AG04449 (cell line): ENCODE measurements at regions not wholly inside any gene's neighbourhood (a gene's known extent, or its start where the extent isn't known, plus 50 kb on each side); places are given as distances from the start of the nearest gene placed in this dataset.
"Not testable (repeated sequence)": the region's sequence is repeated elsewhere in the genome, so short reads cannot be mapped to it uniquely, and the experiment has no call there.

ENCODE experiments used
- CTCF ChIA-PET: fragments of 350-600 bp; formaldehyde crosslinking; extraction: SDS; loops from one replicate; lab custom pipeline; 2021; ENCODE audit warnings: antibody characterized with exemption; lab: Yijun Ruan, JAX
- POLR2A ChIA-PET: fragments of 400-600, 350-600 bp; formaldehyde crosslinking; extraction: SDS; loops from one replicate; lab custom pipeline; 2020; ENCODE audit warnings: antibody characterized with exemption, inconsistent platforms; lab: Yijun Ruan, JAX
- DNase-seq: peaks from one replicate; pipeline ENCODE4 v3.0.0-alpha.2; 2010; ENCODE audit warnings: low read depth, low spot score
- H3K4me3 ChIP-seq: 2 replicates; pipeline ENCODE4 v1.5.1; 2011; ENCODE audit warnings: low read depth, mild to moderate bottlenecking, control low read depth, low read length
- TF ChIP-seq, protein P1 (sequence below): IDR thresholded peaks from one replicate; pipeline ENCODE4 v1.5.1; 2011; ENCODE audit warnings: mild to moderate bottlenecking, moderate library complexity, low read length, control low read depth, inconsistent platforms; ENCODE audit not compliant: insufficient read depth; ENCODE audit errors: missing control alignments

DNA sequence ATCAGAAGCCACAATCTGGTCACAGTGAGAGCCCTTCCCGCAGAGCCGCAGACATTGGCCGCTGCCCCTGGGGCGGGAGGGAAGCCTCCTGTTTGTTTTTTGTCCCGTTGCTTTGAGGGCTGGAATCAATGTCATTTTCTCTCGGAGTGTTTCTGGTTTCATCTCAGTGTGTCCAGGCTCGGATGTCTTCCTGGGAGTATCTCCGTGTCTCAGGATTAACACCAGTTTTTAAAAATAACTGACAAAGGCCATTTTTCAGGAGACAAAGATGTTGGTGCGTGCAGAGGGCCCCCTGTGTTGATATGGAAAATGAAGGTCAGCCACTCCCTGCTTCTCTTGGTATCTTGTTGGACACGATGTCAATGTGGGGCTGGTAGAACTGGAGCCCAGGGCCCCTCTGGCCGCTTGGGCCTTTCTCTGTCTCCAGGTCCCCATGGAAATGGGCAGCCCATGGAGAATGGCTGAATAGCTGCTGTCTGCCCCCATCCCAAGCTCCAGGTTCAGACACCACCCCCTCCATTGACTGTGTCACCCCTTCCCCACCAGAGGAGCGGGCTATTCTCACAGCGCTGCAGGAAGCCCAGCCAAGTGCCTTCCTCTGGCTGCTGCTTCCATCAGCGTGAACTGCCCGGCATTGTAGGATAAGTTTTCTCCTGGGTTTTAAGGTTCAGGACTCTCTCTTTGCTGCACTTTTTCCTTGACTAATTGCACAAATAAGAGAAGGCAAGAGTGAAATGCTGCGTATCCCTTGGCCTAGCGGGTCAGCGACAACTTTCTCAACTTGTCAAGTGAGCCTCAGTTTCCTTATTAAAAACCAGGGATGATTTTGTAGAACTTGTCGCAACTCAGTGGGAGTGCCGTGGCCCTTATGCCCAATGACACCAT lies 72.2 kb upstream of the METTL9 start:
- no peak for DNase-seq
- POLR2A ChIA-PET, result no interaction called here
- TF ChIP-seq, protein P1, sequence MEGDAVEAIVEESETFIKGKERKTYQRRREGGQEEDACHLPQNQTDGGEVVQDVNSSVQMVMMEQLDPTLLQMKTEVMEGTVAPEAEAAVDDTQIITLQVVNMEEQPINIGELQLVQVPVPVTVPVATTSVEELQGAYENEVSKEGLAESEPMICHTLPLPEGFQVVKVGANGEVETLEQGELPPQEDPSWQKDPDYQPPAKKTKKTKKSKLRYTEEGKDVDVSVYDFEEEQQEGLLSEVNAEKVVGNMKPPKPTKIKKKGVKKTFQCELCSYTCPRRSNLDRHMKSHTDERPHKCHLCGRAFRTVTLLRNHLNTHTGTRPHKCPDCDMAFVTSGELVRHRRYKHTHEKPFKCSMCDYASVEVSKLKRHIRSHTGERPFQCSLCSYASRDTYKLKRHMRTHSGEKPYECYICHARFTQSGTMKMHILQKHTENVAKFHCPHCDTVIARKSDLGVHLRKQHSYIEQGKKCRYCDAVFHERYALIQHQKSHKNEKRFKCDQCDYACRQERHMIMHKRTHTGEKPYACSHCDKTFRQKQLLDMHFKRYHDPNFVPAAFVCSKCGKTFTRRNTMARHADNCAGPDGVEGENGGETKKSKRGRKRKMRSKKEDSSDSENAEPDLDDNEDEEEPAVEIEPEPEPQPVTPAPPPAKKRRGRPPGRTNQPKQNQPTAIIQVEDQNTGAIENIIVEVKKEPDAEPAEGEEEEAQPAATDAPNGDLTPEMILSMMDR, result no peak
- CTCF ChIA-PET, result no interaction called here
- no peak overlapping the region for H3K4me3 ChIP-seq

DNA sequence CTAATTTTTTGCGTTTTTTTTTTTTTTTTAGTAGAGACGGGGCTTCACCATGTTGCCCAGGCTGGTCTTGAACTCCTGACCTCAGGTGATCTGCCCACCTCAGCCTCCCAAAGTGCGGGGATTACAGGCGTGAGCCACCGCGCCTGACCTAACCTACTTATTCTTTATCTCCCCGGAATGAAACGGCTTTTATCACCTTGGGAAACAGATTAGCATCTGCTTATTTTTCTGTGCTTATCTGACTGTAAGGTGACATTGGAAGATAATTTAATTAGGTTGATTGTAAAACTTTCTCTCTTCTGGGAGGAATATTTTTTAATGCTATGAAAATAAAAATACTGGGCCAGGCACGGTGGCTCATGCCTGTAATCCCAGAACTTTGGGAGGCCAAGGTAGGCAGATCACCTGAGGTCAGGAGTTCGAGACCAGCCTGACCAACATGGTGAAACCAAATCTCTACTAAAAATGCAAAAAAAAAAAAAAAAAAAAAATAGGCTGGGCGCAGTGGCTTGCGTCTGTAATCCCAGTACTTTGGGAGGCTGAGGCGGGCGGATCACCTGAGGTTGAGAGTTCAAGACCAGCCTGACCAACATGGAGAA lies 70.2 kb upstream of the METTL9 start:
- POLR2A ChIA-PET, result not testable (repeated sequence)

DNA sequence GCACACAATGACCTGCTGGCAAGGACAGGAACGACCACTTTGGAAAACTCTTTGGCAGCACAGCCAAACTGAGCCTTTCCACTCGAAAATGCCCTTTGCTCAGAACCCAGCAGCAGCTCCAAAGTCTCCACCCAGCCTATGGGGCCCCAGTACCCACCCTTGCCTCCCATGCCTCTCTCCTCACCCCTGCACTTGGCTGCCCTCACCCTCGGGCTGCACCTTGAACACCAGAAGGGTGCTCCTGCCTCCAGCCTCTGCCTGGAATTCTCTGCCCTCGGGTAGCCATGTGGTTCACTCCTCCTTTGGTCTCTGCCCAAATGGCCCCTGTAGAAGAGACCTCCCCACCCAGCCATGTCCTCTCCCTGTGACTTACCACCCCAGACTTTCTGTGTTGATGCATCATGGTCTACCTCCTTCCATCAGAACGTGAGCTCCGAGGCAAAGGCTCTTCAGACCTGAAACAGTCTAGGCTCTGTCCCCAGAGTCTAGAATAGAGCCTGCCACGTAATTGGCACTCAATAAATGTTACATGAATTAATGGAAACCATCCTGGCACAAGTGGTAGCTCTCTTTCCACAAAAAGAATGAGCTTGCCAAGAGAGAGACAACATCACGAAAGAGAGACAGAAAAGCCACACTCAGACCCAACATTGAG lies 68.5 kb upstream of the METTL9 start:
- H3K4me3 ChIP-seq, POLR2A ChIA-PET, DNase-seq, CTCF ChIA-PET: not testable (repeated sequence)

More for the DNA sequence above, 70.2 kb upstream of the METTL9 start:
- H3K4me3 ChIP-seq, DNase-seq, CTCF ChIA-PET: not testable (repeated sequence)

DNA sequence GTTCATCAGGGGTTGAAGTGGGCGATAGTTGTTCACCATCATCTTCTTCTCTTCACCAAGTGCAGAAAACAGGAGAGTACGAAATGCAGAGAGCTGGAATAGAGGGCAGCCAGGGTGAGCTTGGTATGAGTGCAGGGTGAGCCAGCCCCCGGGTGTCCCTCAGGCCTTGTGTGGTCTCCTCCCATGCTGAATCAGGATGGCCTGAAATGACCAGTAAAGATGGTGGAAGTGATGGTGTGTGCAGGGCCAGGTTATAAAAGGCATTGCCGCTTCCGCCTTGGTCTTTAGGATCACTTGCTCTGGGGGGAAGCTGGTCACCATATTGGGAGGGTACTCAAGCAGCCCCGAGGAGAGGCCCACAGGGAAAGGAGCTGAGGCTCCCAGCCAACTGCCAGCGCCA lies 66.4 kb upstream of the METTL9 start:
- H3K4me3 ChIP-seq, DNase-seq, POLR2A ChIA-PET, CTCF ChIA-PET: not testable (repeated sequence)

DNA sequence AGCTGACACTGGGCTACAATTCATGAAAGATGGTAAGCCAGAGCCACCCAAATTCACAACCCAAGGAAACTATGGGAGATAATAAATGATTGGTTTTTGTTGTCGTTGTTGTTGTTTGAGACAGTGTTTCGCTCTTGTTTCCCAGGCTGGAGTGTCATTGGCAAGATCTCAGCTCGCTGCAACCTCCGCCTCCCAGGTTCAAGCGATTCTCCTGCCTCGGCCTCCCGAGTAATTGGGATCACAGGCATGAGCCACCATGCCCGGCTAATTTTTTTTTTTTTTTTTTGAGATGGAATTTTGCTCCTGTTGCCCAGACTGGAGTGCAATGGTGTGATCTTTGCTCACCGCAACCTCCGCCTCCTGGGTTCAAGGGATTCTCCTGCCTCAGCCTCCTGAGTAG lies 65.9 kb upstream of the METTL9 start:
- DNase-seq, CTCF ChIA-PET, POLR2A ChIA-PET, H3K4me3 ChIP-seq: not testable (repeated sequence)

DNA sequence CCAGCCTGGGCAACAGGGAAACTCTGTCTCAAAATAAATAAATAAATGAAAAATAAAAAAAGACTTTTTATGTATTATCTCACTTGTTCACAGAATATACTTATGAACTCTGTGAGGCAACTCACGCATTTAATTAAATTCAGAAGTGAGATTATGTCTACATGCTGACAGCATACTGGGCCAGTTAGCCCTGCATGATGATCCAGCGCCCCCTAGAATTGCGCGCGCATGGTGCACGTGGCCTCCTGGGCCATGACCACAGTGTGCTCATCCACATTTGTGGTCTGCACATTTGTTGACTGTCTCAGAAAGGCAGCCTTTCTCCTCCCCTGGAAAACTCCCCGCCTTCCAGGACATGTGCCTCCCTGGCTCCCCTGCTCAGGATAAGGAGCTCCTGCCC lies 64.8 kb upstream of the METTL9 start:
- POLR2A ChIA-PET, H3K4me3 ChIP-seq, DNase-seq, CTCF ChIA-PET: not testable (repeated sequence)
- TF ChIP-seq, protein P1, result peak; percentile 17

DNA sequence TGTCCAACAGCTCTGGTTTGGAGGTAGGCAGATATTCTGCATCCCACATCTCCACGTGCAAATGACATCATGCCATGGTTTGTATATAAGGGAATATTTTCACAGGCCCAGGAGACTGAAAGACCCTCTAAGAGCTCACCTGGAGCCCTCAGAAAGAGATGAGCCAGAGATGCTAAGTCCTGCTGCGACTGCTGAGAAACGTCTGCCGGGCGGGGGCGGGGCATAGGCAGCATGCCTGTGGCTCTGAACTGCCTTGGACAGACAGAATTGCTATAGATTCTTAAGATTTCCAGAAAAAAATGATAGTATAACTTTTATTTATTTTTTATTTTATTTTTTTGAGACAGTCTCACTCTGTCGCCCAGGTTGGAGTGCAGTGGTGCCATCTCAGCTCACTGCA lies 64.2 kb upstream of the METTL9 start:
- POLR2A ChIA-PET, DNase-seq, CTCF ChIA-PET, H3K4me3 ChIP-seq: not testable (repeated sequence)

DNA sequence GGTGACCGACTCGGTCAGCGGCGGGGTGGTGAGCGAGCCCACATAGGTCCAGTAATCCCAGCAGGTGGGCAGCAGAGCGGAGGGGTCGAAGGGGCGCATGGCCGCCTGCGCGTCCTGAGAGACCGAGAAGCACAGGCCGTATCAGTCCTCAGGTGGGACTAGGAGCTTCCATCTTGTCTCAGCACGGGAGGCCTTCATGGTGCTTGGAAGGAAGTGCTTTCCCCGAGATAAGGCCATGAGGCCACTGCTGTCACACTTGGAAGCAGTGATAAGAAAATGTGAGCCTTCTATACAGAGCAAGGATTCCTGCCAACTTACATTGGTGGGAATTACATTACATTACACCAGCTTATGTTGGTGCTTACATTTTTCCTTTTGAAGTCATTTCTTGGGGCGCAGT lies 62.6 kb upstream of the METTL9 start:
- DNase-seq, H3K4me3 ChIP-seq, POLR2A ChIA-PET, CTCF ChIA-PET: not testable (repeated sequence)

DNA sequence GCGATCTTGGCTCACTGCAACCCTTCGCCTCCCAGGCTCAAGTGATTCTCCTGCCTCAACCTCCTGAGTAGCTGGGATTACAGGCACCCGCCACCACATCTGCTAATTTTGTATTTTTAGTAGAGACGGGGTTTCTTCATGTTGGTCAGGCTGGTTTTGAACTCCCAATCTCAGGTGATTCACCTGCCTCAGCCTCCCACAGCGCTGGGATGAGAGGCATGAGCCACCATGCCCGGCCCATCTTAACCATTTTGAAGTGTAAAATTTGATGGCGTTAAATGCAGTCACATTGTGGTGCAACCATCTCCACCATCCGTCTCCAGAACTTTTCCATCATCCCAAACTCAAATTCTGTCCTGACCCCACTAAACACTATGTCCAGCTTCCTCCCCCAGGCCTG lies 61.8 kb upstream of the METTL9 start:
- POLR2A ChIA-PET, H3K4me3 ChIP-seq, DNase-seq, CTCF ChIA-PET: not testable (repeated sequence)

DNA sequence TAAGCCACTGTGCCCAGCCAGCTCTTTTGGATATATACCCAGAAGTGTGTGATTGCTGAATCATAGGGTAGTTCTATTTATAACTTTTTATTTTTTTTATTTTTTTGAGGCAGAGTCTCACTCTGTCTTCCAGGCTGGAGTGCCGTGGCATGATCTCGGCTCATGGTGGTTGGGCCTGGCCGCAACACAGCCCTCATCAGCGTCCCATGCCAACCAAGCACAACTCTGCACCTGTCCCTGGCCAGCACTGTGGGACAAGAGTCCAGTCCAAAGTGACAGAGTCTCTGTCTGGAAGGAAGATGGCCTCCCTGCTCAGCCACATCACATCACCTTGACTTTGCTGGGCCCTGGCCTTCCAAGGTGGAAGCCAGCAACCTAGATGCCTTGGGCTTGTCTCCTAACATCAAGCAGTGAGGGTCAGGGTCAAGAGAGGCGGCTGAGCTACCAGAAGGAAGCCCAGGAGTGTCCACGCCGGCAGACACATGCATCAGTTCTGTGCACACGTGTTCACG lies 60.2 kb upstream of the METTL9 start:
- POLR2A ChIA-PET, H3K4me3 ChIP-seq, DNase-seq, CTCF ChIA-PET: not testable (repeated sequence)

DNA sequence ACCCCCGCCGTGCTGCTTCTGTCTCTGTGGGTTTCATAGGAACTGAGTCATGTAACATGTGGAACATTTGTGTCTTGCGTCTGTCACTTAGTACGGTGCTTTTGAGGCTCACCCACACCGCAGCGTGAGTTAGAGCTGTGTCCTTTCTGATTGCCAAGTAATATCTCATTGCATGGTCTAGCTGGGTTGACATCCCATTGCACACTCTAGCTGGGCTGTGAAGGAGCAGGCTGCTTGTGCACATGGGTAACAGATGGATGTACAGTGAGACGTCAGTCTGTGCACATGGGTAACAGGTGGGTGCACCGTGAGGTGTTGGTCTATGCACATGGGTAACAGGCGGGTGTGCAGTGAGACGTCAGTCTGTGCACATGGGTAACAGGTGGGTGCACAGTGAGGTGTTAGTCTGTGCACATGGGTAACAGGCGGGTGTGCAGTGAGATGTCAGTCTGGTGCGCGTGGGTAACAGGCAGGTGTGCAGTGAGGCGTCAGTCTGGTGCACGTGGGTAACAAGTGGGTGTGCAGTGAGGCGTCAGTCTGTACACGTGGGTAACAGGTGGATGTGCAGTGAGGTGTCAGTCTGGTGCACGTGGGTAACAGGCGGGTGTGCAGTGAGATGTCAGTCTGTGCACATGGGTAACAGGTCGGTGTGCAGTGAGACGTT lies 58.5 kb upstream of the METTL9 start:
- POLR2A ChIA-PET, result interaction anchor here (0.7 kb wide), 1 partner anchor 245 kb away, joined by 3 read pairs; no protein-coding TSS in a partner anchor
- DNase-seq, H3K4me3 ChIP-seq, CTCF ChIA-PET: not testable (repeated sequence)

DNA sequence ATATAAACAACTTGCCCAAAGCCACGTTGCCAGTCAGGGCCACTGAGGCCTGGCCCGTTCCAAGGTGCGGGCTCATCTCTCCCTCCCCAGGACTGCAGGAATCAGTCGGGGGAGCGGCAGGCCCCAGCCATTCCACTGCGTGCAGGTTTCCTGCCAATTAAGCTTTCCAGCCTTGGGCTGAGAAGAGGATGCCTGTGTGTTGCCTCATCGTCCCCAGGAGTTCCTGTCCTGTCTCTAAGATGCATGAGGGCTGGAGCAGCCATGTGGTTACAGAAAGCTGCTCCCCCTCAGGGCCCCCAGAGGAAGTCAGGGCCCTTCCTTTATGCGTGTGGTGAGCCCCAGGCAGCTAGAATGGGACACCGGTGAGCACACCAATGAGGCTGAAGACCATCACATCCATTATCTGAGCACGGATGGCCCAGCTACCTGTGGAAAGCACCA lies 57.7 kb upstream of the METTL9 start:
- H3K4me3 ChIP-seq, CTCF ChIA-PET, POLR2A ChIA-PET, DNase-seq: not testable (repeated sequence)

DNA sequence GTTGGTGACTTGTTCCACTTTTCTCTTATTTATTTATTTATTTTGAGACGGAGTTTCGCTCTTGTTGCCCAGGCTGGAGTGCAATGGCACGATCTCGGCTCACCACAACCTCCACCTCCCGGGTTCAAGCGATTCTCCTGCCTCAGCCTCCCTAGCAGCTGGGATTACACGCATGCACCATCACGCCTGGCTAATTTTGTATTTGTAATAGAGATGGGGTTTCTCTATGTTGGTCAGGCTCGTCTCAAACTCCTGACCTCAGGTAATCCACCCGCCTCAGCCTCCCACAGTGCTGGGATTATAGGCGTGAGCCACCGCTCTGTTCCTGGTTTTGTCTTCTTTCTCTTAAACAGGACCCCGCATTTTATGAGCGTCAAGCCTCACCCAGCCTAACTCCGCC lies 57.3 kb upstream of the METTL9 start:
- POLR2A ChIA-PET, CTCF ChIA-PET, H3K4me3 ChIP-seq: not testable (repeated sequence)

More for the DNA sequence above, 57.3 kb upstream of the METTL9 start:
- DNase-seq, result not testable (repeated sequence)
